ENCODE measurements at regions not wholly inside any gene's neighbourhood (a gene's known extent, or its start where the extent isn't known, plus 50 kb on each side); places are given as distances from the start of the nearest gene placed in this dataset.

GRCh38 chr14:55848964-55849363 lies 269.0 kb downstream of the KTN1 start:
- TF ChIP-seq POLR2AphosphoS5 (IDR thresholded peaks at IDR 0.05): no peak
- no peak for TF ChIP-seq POLR2A (IDR thresholded peaks at IDR 0.05)
- no peak for TF ChIP-seq CTCF (IDR thresholded peaks at IDR 0.05)
